ENCODE measurements at regions not wholly inside any gene's neighbourhood (a gene's known extent, or its start where the extent isn't known, plus 50 kb on each side); places are given as distances from the start of the nearest gene placed in this dataset.

- TF ChIP-seq, protein P1, sequence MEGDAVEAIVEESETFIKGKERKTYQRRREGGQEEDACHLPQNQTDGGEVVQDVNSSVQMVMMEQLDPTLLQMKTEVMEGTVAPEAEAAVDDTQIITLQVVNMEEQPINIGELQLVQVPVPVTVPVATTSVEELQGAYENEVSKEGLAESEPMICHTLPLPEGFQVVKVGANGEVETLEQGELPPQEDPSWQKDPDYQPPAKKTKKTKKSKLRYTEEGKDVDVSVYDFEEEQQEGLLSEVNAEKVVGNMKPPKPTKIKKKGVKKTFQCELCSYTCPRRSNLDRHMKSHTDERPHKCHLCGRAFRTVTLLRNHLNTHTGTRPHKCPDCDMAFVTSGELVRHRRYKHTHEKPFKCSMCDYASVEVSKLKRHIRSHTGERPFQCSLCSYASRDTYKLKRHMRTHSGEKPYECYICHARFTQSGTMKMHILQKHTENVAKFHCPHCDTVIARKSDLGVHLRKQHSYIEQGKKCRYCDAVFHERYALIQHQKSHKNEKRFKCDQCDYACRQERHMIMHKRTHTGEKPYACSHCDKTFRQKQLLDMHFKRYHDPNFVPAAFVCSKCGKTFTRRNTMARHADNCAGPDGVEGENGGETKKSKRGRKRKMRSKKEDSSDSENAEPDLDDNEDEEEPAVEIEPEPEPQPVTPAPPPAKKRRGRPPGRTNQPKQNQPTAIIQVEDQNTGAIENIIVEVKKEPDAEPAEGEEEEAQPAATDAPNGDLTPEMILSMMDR (IDR thresholded peaks at IDR 0.05) = no peak
- no peak for TF ChIP-seq POLR2A (IDR thresholded peaks at IDR 0.05)
Measured at GRCh38 chr6:14422061-14422460, 304.5 kb downstream of the CD83 start.

All from sigmoid colon (tissue), 3 donors.